SK-N-SH (cell line): ENCODE measurements at regions not wholly inside any gene's neighbourhood (a gene's known extent, or its start where the extent isn't known, plus 50 kb on each side); places are given as distances from the start of the nearest gene placed in this dataset.

Experiments used
- CTCF ChIA-PET: fragments of 300-600, 350-600 bp; formaldehyde crosslinking; extraction: SDS; loops from one replicate; lab custom pipeline; 2021; lab: Yijun Ruan, JAX
- POLR2A ChIA-PET: fragments of 350-600 bp; sonication (Branson Sonifier 250); formaldehyde crosslinking; extraction: SDS; loops from one replicate; lab custom pipeline; 2020; ENCODE audit warnings: antibody characterized with exemption, inconsistent platforms; lab: Yijun Ruan, JAX
- DNase-seq: peaks from one replicate; pipeline ENCODE4 v3.0.0; 2012
- H2AFZ ChIP-seq: fragments of 200-600 bp; sonication (generic); 2 replicates; pipeline ENCODE4 v1.8.1; 2016; ENCODE audit warnings: antibody characterized with exemption, mild to moderate bottlenecking, low read depth
- H3F3A ChIP-seq: fragments of 200-600 bp; sonication (generic); replicated peaks from 2 replicates; pipeline ENCODE3; 2016; ENCODE audit warnings: antibody characterized with exemption, mild to moderate bottlenecking; ENCODE audit not compliant: insufficient read depth
- H3K27ac ChIP-seq, 2 experiments: fragments of 200-500 bp in 1 of 2; fragments of 200-600 bp in 1 of 2; sonication (Bioruptor generic) in 1 of 2; sonication (generic), shearing (Covaris generic) in 1 of 2; 2 replicates each; pipeline versions ENCODE4 v1.5.1 to v1.6.1; 2014 to 2016; ENCODE audit warnings: low read depth in 2 of 2, inconsistent platforms in 1 of 2, low read length in 1 of 2, mild to moderate bottlenecking in 1 of 2, mixed read lengths in 1 of 2
- H3K27me3 ChIP-seq: fragments of 200-600 bp; sonication (generic), shearing (Covaris generic); 2 replicates; pipeline ENCODE4 v1.6.1; 2016; ENCODE audit warnings: mixed run types; ENCODE audit not compliant: insufficient read depth
- H3K36me3 ChIP-seq, 2 experiments: fragments of 200-500 bp in 1 of 2; fragments of 200-600 bp in 1 of 2; sonication (Bioruptor generic) in 1 of 2; sonication (generic) in 1 of 2; replicated peaks in 1 of 2; 2 replicates each; pipeline versions ENCODE3 to v1.5.1; 2014 to 2016; ENCODE audit warnings: low read length in 1 of 2, mild to moderate bottlenecking in 1 of 2; ENCODE audit not compliant: insufficient read depth in 2 of 2, control insufficient read depth in 1 of 2
- H3K4me1 ChIP-seq, 2 experiments: fragments of 200-500 bp in 1 of 2; fragments of 200-600 bp in 1 of 2; sonication (Bioruptor generic) in 1 of 2; sonication (generic), shearing (Covaris generic) in 1 of 2; 2 replicates each; pipeline versions ENCODE4 v1.5.1 to v1.6.1; 2014 to 2016; ENCODE audit warnings: low read depth in 1 of 2, low read length in 1 of 2, mixed run types in 1 of 2; ENCODE audit not compliant: insufficient read depth in 2 of 2, control insufficient read depth in 1 of 2
- H3K4me2 ChIP-seq: fragments of 200-600 bp; sonication (generic), shearing (Covaris generic); 2 replicates; pipeline ENCODE4 v1.6.1; 2017; ENCODE audit warnings: mixed run types
- H3K4me3 ChIP-seq, 2 experiments: fragments of 200-500 bp in 1 of 2; fragments of 200-600 bp in 1 of 2; sonication (Bioruptor generic) in 1 of 2; sonication (generic), shearing (Covaris generic) in 1 of 2; 2 replicates each; pipeline versions ENCODE4 v1.5.1 to v1.8.1; 2014 to 2016; ENCODE audit warnings: low read depth in 2 of 2, inconsistent platforms in 1 of 2, low read length in 1 of 2, mild to moderate bottlenecking in 1 of 2, mixed read lengths in 1 of 2, moderate library complexity in 1 of 2
- H3K79me2 ChIP-seq: fragments of 200-600 bp; sonication (generic); 2 replicates; pipeline ENCODE4 v1.8.1; 2017; ENCODE audit warnings: mild to moderate bottlenecking; ENCODE audit not compliant: insufficient read depth
- H3K9ac ChIP-seq: fragments of 200-600 bp; sonication (generic); 2 replicates; pipeline ENCODE4 v1.6.1; 2017; ENCODE audit warnings: mixed run types
- H3K9me2 ChIP-seq: fragments of 200-600 bp; sonication (generic); 2 replicates; pipeline ENCODE4 v1.6.1; 2017; ENCODE audit warnings: mixed run types
- H3K9me3 ChIP-seq: fragments of 200-600 bp; sonication (generic); 2 replicates; pipeline ENCODE4 v1.6.1; 2017; ENCODE audit warnings: mixed run types, mild to moderate bottlenecking, moderate library complexity
- H4K20me1 ChIP-seq: fragments of 200-600 bp; sonication (generic); 2 replicates; pipeline ENCODE4 v1.6.1; 2017; ENCODE audit warnings: mild to moderate bottlenecking, mixed run types; ENCODE audit not compliant: insufficient read depth
- CHD2 ChIP-seq: fragments of 150-350 bp; IDR thresholded peaks from 2 replicates; pipeline ENCODE4 v1.6.1; 2018; ENCODE audit warnings: low read length; ENCODE audit not compliant: partially characterized antibody
- CTCF ChIP-seq: fragments of 200-600 bp; sonication (generic); IDR thresholded peaks from 2 replicates; pipeline ENCODE4 v1.6.1; 2017; ENCODE audit warnings: antibody characterized with exemption, mild to moderate bottlenecking, moderate library complexity
- ELF1 ChIP-seq: IDR thresholded peaks from 2 replicates; pipeline ENCODE4 v1.4.0; 2012
- EP300 ChIP-seq, 2 experiments: IDR thresholded peaks; 2 replicates each; pipeline versions ENCODE4 v1.4.0 to v1.6.1; 2012; ENCODE audit warnings: borderline replicate concordance in 1 of 2, low read depth in 1 of 2, low read length in 1 of 2
- EZH2phosphoT487 ChIP-seq: fragments of 200-600 bp; sonication (generic); IDR thresholded peaks from 2 replicates; pipeline ENCODE4 v1.6.1; 2017; ENCODE audit warnings: low read depth, mixed run types, mild to moderate bottlenecking, antibody characterized with exemption, moderate library complexity, borderline replicate concordance
- FOSL2 ChIP-seq: IDR thresholded peaks from 2 replicates; pipeline ENCODE4 v1.4.0; 2012; ENCODE audit warnings: low read depth, mild to moderate bottlenecking, moderate library complexity, borderline replicate concordance
- FOXM1 ChIP-seq: IDR thresholded peaks from 2 replicates; pipeline ENCODE4 v1.4.0; 2012; ENCODE audit warnings: low read depth, mild to moderate bottlenecking
- GATA2 ChIP-seq: sonication (generic); formaldehyde crosslinking; IDR thresholded peaks from 2 replicates; pipeline ENCODE4 v1.5.0; 2020; ENCODE audit warnings: mild to moderate bottlenecking, missing genetic modification reagents
- JUND ChIP-seq: IDR thresholded peaks from 2 replicates; pipeline ENCODE4 v1.4.0; 2012
- MAX ChIP-seq: IDR thresholded peaks from 2 replicates; pipeline ENCODE4 v1.4.0; 2012; ENCODE audit warnings: low read depth
- NRF1 ChIP-seq: IDR thresholded peaks from 2 replicates; pipeline ENCODE4 v1.6.1; 2012; ENCODE audit warnings: low read depth, mild to moderate bottlenecking, low read length
- PBX3 ChIP-seq: IDR thresholded peaks from 2 replicates; pipeline ENCODE4; 2012
- RAD21 ChIP-seq: IDR thresholded peaks from 2 replicates; pipeline ENCODE4 v1.6.1; 2012; ENCODE audit warnings: mild to moderate bottlenecking, low read length
- RCOR1 ChIP-seq: fragments of 150-350 bp; IDR thresholded peaks from 2 replicates; pipeline ENCODE4 v1.6.1; 2017; ENCODE audit warnings: antibody characterized with exemption, low read length
- REST ChIP-seq: IDR thresholded peaks from 2 replicates; pipeline ENCODE4 v1.6.1; 2012; ENCODE audit warnings: mild to moderate bottlenecking, low read depth, low read length, moderate library complexity
- RFX5 ChIP-seq: IDR thresholded peaks from 2 replicates; pipeline ENCODE4 v1.6.1; 2012; ENCODE audit warnings: mild to moderate bottlenecking, improper control_type of control experiment, low read length
- RXRA ChIP-seq: IDR thresholded peaks from 2 replicates; pipeline ENCODE4 v1.4.0; 2012; ENCODE audit warnings: low read depth, mild to moderate bottlenecking, borderline replicate concordance
- SIN3A ChIP-seq: IDR thresholded peaks from 2 replicates; pipeline ENCODE4 v1.6.1; 2012; ENCODE audit warnings: low read depth, mild to moderate bottlenecking, low read length, moderate library complexity, borderline replicate concordance
- SMC3 ChIP-seq: IDR thresholded peaks from 2 replicates; pipeline ENCODE4 v1.6.1; 2012; ENCODE audit warnings: low read depth, low read length, improper control_type of control experiment
- TAF1 ChIP-seq: IDR thresholded peaks from 2 replicates; pipeline ENCODE4 v1.6.1; 2012; ENCODE audit warnings: low read depth, mild to moderate bottlenecking, low read length, moderate library complexity, borderline replicate concordance
- TCF12 ChIP-seq: IDR thresholded peaks from 2 replicates; pipeline ENCODE4 v1.4.0; 2012
- USF1 ChIP-seq: IDR thresholded peaks from 2 replicates; pipeline ENCODE4 v1.4.0; 2012; ENCODE audit warnings: low read depth, borderline replicate concordance
- YY1 ChIP-seq: IDR thresholded peaks from 2 replicates; pipeline ENCODE4 v1.4.0; 2012; ENCODE audit warnings: low read depth, mild to moderate bottlenecking
- ZBTB33 ChIP-seq: IDR thresholded peaks from 2 replicates; pipeline ENCODE4 v1.4.0; 2012; ENCODE audit warnings: low read depth, borderline replicate concordance
- WGBS: methylation state at CpG from one replicate; pipeline ENCODE4 v1.1.6; 2017; ENCODE audit warnings: low lambda C conversion rate; 5-methylcytosine and 5-hydroxymethylcytosine counted together

GRCh38 chr4:114281164-114281960 is 301.9 kb upstream of the ARSJ start:
- POLR2A ChIA-PET, result no interaction called here
- no peaks in the 10 kb centered on the region for H3K9me3 ChIP-seq
- no peak overlapping the region for H3K4me2 ChIP-seq
- H4K20me1 ChIP-seq, result no peaks in the 10 kb centered on the region
- peak overlapping the region; percentile 47 for H3K9ac ChIP-seq
- DNase-seq, result no peak
- H3K79me2 ChIP-seq, result no peaks in the 10 kb centered on the region
- WGBS, result 60% methylated on average over 6 of the region's 6 CpGs
- H3K36me3 ChIP-seq, result peaks cover 0 to 11% of the 10 kb centered on the region in 2 experiments
- H3K4me3 ChIP-seq, result no peak overlapping the region
- peak overlapping the region; percentile 75 to 93; a peak in 3 of 4 replicates for H3K27ac ChIP-seq
- CTCF ChIA-PET, result no interaction called here
- no peaks in the 10 kb centered on the region for H3K27me3 ChIP-seq
- peaks cover 24% of the 10 kb centered on the region for H3F3A ChIP-seq
- no peaks in the 10 kb centered on the region for H3K9me2 ChIP-seq
- H2AFZ ChIP-seq, result 0 out of 2 replicates have a peak overlapping the region, but pooled peaks have one; percentile 14
- H3K4me1 ChIP-seq, result peaks cover 0 to 24% of the 10 kb centered on the region in 2 experiments; a peak in 3 of 4 replicates
- TF ChIP-seq YY1, result no peak
- peak; percentile 60 for TF ChIP-seq JUND
- TF ChIP-seq PBX3, result peak; percentile 68
- peak; percentile 39; the same call in 1 of the 2 replicates for TF ChIP-seq RXRA
- TF ChIP-seq CHD2, result no peak
- TF ChIP-seq RAD21, result no peak
- no peak for TF ChIP-seq USF1
- peak; percentile 60 for TF ChIP-seq FOSL2
- no peak for TF ChIP-seq SMC3
- TF ChIP-seq RFX5, result no peak
- TF ChIP-seq TAF1, result no peak
- TF ChIP-seq EZH2phosphoT487, result no peak
- no peak for TF ChIP-seq SIN3A
- no peak for TF ChIP-seq NRF1
- peak; percentile 79 for TF ChIP-seq TCF12
- peak; percentile 79; the same call in 1 of the 2 replicates for TF ChIP-seq FOXM1
- TF ChIP-seq GATA2 (CRISPR knock-in tag), result no peak
- TF ChIP-seq EP300 (IDR thresholded peaks at IDR 0.05; ENCODE audit: borderline replicate concordance in 1 of 2, low read depth in 1 of 2, low read length in 1 of 2), result peak; percentile 20 to 95; a peak in 2 of 4 replicates
- no peak for TF ChIP-seq RCOR1
- no peak for TF ChIP-seq ZBTB33
- no peak for TF ChIP-seq MAX
- TF ChIP-seq ELF1, result no peak
- no peak for TF ChIP-seq CTCF
- TF ChIP-seq REST, result no peak
